PC-9 (cell line): ENCODE measurements at regions not wholly inside any gene's neighbourhood (a gene's known extent, or its start where the extent isn't known, plus 50 kb on each side); places are given as distances from the start of the nearest gene placed in this dataset.

Source experiments
- EZH2 ChIP-seq: fragments of 200-600 bp; sonication (generic); IDR thresholded peaks from 2 replicates; pipeline ENCODE4 v1.8.0; 2017; ENCODE audit warnings: antibody characterized with exemption, low read depth
- TF ChIP-seq, protein P1 (sequence below): fragments of 200-600 bp; sonication (generic); conservative IDR thresholded peaks from 2 replicates; pipeline ENCODE4 v1.6.1; 2017; ENCODE audit warnings: mixed run types, antibody characterized with exemption, mild to moderate bottlenecking, moderate library complexity

DNA sequence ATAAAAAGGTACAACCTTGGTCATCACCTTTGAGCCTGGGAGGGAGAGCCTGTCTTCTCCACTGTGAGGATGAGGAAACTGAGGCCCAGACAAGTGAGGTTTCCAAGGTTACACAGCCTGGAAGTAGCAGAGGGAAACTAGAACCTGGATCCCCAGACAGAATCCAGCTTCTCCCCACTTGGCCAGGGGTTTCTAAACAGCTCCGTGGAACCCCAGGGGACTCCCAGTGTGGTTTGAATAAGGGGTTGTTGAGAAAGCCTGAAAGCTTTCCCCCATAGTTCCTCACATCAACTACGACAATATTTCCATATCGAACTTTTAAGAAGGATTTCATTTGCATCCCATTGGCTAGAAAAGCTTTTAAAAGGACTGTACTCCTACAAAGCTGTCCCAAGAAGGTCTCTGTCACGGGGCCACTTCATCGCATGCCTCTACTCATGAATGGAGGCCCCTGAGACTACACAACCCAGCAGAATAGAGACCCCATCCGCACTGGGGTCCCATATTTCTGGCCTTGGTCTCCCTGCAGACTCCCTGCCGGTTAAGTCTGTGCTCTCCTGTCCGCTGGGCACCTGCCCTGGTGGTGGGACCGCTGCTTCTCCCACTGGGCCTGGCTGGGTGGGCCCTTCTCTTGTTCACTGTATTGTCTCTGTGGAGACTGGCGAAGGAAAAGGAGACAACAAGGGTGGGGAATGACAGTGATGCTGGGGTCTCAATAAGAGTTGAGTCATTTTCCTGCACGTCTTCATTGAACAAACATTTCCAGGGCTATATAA is 178.5 kb downstream of the SMAD6 start:
- TF ChIP-seq, protein P1, sequence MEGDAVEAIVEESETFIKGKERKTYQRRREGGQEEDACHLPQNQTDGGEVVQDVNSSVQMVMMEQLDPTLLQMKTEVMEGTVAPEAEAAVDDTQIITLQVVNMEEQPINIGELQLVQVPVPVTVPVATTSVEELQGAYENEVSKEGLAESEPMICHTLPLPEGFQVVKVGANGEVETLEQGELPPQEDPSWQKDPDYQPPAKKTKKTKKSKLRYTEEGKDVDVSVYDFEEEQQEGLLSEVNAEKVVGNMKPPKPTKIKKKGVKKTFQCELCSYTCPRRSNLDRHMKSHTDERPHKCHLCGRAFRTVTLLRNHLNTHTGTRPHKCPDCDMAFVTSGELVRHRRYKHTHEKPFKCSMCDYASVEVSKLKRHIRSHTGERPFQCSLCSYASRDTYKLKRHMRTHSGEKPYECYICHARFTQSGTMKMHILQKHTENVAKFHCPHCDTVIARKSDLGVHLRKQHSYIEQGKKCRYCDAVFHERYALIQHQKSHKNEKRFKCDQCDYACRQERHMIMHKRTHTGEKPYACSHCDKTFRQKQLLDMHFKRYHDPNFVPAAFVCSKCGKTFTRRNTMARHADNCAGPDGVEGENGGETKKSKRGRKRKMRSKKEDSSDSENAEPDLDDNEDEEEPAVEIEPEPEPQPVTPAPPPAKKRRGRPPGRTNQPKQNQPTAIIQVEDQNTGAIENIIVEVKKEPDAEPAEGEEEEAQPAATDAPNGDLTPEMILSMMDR = no peak
- no peak for TF ChIP-seq EZH2
